WTC11 (cell line): ENCODE measurements at regions not wholly inside any gene's neighbourhood (a gene's known extent, or its start where the extent isn't known, plus 50 kb on each side); places are given as distances from the start of the nearest gene placed in this dataset.

Experiments
- CREB1 ChIP-seq: sonication (generic); formaldehyde crosslinking; IDR thresholded peaks from 2 replicates; pipeline ENCODE4 v1.8.0; 2023; ENCODE audit warnings: mild to moderate bottlenecking, missing genetic modification reagents
- ELF4 ChIP-seq: sonication (generic); formaldehyde crosslinking; IDR thresholded peaks from 2 replicates; pipeline ENCODE4 v1.8.1; 2022; ENCODE audit warnings: low read depth, mild to moderate bottlenecking, moderate library complexity, missing genetic modification reagents
- MXD4 ChIP-seq: fragments of 250-450 bp; sonication (Bioruptor Pico); IDR thresholded peaks from 2 replicates; pipeline ENCODE4 v1.8.0; 2021; ENCODE audit warnings: mild to moderate bottlenecking, moderate library complexity, borderline replicate concordance
- NR3C1 ChIP-seq: sonication (generic); formaldehyde crosslinking; conservative IDR thresholded peaks from 2 replicates; pipeline ENCODE4 v1.8.1; 2023; ENCODE audit warnings: low read depth, mild to moderate bottlenecking, missing genetic modification reagents
- TEAD4 ChIP-seq: sonication (generic); formaldehyde crosslinking; IDR thresholded peaks from 2 replicates; pipeline ENCODE4 v1.8.0; 2022; ENCODE audit warnings: mild to moderate bottlenecking, missing genetic modification reagents
- TP53 ChIP-seq: sonication (generic); formaldehyde crosslinking; IDR thresholded peaks from 2 replicates; pipeline ENCODE4 v1.8.1; 2023; ENCODE audit warnings: mild to moderate bottlenecking, missing genetic modification reagents
- TF ChIP-seq, protein P1 (sequence below): fragments of 200-600 bp; IDR thresholded peaks from 2 replicates; pipeline ENCODE4 v1.8.0; 2022; ENCODE audit warnings: antibody characterized with exemption
- TF ChIP-seq, protein P2 (sequence below): sonication (generic); formaldehyde crosslinking; IDR thresholded peaks from 2 replicates; pipeline ENCODE4 v1.8.1; 2022; ENCODE audit warnings: mild to moderate bottlenecking, missing genetic modification reagents, moderate library complexity, borderline replicate concordance
- TF ChIP-seq, protein P3 (sequence below): sonication (generic); formaldehyde crosslinking; IDR thresholded peaks from 2 replicates; pipeline ENCODE4 v1.8.1; 2022; ENCODE audit warnings: low read depth, mild to moderate bottlenecking, moderate library complexity, missing genetic modification reagents, borderline replicate concordance

DNA sequence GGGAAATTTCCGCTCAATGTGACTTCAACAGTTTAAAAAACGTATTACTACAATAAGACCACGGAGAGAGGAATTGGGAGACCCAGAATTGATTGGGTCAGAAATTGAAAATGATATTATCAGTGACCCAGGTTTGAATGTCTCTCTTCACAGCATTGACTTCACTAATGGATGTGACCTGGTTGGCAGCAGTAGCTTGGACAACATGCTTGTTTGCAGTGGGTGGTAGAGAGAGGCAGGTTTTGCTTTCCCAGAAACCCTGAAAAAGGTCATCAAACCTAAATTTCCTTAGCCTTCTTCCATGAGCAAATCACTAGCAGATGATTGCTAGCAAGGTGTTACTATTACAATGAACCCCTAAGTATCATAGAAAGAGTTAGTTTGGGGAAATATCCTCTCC is 89.7 kb upstream of the ANTXRL start:
- TF ChIP-seq, protein P1, sequence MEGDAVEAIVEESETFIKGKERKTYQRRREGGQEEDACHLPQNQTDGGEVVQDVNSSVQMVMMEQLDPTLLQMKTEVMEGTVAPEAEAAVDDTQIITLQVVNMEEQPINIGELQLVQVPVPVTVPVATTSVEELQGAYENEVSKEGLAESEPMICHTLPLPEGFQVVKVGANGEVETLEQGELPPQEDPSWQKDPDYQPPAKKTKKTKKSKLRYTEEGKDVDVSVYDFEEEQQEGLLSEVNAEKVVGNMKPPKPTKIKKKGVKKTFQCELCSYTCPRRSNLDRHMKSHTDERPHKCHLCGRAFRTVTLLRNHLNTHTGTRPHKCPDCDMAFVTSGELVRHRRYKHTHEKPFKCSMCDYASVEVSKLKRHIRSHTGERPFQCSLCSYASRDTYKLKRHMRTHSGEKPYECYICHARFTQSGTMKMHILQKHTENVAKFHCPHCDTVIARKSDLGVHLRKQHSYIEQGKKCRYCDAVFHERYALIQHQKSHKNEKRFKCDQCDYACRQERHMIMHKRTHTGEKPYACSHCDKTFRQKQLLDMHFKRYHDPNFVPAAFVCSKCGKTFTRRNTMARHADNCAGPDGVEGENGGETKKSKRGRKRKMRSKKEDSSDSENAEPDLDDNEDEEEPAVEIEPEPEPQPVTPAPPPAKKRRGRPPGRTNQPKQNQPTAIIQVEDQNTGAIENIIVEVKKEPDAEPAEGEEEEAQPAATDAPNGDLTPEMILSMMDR = no peak
- TF ChIP-seq, protein P2, sequence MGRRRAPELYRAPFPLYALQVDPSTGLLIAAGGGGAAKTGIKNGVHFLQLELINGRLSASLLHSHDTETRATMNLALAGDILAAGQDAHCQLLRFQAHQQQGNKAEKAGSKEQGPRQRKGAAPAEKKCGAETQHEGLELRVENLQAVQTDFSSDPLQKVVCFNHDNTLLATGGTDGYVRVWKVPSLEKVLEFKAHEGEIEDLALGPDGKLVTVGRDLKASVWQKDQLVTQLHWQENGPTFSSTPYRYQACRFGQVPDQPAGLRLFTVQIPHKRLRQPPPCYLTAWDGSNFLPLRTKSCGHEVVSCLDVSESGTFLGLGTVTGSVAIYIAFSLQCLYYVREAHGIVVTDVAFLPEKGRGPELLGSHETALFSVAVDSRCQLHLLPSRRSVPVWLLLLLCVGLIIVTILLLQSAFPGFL (CRISPR knock-in tag) = no peak
- TF ChIP-seq TEAD4 (CRISPR knock-in tag) (no peak), CREB1 (no peak), MXD4 (CRISPR knock-in tag) (no peak), TP53 (CRISPR knock-in tag) (no peak), ELF4 (CRISPR knock-in tag) (no peak), NR3C1 (no peak)
- TF ChIP-seq, protein P3, sequence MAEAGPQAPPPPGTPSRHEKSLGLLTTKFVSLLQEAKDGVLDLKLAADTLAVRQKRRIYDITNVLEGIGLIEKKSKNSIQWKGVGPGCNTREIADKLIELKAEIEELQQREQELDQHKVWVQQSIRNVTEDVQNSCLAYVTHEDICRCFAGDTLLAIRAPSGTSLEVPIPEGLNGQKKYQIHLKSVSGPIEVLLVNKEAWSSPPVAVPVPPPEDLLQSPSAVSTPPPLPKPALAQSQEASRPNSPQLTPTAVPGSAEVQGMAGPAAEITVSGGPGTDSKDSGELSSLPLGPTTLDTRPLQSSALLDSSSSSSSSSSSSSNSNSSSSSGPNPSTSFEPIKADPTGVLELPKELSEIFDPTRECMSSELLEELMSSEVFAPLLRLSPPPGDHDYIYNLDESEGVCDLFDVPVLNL (CRISPR knock-in tag) = no peak
